Lower leg skin (tissue), 4 donors: ENCODE measurements at regions not wholly inside any gene's neighbourhood (a gene's known extent, or its start where the extent isn't known, plus 50 kb on each side); places are given as distances from the start of the nearest gene placed in this dataset.

Source experiments
- DNase-seq, 2 donors: peaks; one replicate each; pipeline ENCODE4 v3.0.0-alpha.2; 2019; ENCODE audit warnings: low spot score in 2 of 2
- H3K4me3 ChIP-seq: fragments of 200-600 bp; sonication (generic); 2 replicates; pipeline ENCODE4 v1.5.1; 2017; ENCODE audit warnings: mild to moderate bottlenecking, low read depth; ENCODE audit not compliant: poor library complexity, severe bottlenecking
- CTCF ChIP-seq, 3 donors: fragments of 450-650 bp; IDR thresholded peaks; one replicate each; pipeline ENCODE4 v1.5.1; 2016; ENCODE audit warnings: antibody characterized with exemption in 3 of 3, mild to moderate bottlenecking in 3 of 3, moderate library complexity in 2 of 3
- POLR2A ChIP-seq, 2 donors: fragments of 450-650 bp; IDR thresholded peaks; one replicate each; pipeline ENCODE4 v1.6.1; 2016 to 2017; ENCODE audit warnings: antibody characterized with exemption in 2 of 2, mild to moderate bottlenecking in 1 of 2, moderate library complexity in 1 of 2
- WGBS, 2 donors: methylation state at CpG; one replicate each; pipeline ENCODE4 v1.1.5; 2018; 5-methylcytosine and 5-hydroxymethylcytosine counted together
- intact Hi-C: fragments of 100-400 bp; cut with DNase I; formaldehyde crosslinking; loops from one replicate; pipeline ENCODE4 v1.15.0; 2023; ENCODE audit warnings: low total_unique reads

DNA sequence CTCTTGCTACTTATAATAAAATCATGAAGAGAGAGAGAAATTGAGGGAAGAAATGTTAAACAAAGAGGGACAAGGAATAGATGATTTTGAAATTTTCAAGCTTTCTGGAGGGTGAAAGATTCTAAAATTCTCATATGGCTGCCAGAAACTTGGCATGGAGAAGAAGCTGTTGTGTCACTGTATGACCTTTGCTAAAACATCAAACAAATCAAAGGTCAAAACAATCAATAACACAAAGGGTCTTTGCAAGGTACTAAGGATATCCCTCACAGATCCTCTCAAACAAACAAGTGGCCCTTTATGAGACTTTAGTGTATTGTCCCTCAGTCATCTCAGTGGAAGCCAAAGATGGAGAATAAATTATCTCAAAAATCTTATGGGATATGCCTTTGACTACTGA lies 1039.2 kb upstream of the MIR17HG start:
- intact Hi-C loops: no loop called here
- no peak overlapping the region for H3K4me3 ChIP-seq
- TF ChIP-seq CTCF (IDR thresholded peaks at IDR 0.05) (no peak), POLR2A (IDR thresholded peaks at IDR 0.05) (no peak)
- no peak for DNase-seq

- H3K4me3 ChIP-seq: no peak overlapping the region
- no peak for DNase-seq
- 81% methylated on average over 7 of the region's 7 CpGs for WGBS, 2 donors
- intact Hi-C loops: no loop called here
- no peak for TF ChIP-seq POLR2A (IDR thresholded peaks at IDR 0.05)
- TF ChIP-seq CTCF (IDR thresholded peaks at IDR 0.05): no peak
Measured at GRCh38 chr13:90311929-90312328, 1035.6 kb upstream of the MIR17HG start.

DNA sequence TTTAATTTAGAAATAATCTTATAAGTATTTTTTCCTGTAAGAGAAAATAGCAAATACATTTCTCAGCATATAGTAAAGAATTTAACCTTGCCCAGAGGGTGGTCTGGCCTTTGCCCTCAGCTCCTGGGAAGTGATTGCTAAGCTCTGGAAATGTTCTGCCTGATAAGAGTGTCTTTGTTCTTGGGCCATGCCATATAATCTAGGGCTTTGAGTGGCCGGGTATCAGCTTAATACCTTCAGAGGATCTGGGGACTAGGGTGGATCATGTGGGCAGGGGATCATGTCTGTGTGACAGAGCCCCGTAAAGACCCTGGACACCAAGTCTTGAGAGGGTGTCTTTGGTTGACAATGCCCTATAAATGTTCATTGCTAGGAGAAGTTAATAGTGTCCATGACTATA lies 1032.4 kb upstream of the MIR17HG start:
- WGBS, 2 donors: 69 to 80% methylated on average over 2 of the region's 2 CpGs
- H3K4me3 ChIP-seq: no peak overlapping the region
- intact Hi-C loops: no loop called here
- DNase-seq: no peak
- TF ChIP-seq POLR2A (IDR thresholded peaks at IDR 0.05) (no peak), CTCF (IDR thresholded peaks at IDR 0.05) (no peak)

DNA sequence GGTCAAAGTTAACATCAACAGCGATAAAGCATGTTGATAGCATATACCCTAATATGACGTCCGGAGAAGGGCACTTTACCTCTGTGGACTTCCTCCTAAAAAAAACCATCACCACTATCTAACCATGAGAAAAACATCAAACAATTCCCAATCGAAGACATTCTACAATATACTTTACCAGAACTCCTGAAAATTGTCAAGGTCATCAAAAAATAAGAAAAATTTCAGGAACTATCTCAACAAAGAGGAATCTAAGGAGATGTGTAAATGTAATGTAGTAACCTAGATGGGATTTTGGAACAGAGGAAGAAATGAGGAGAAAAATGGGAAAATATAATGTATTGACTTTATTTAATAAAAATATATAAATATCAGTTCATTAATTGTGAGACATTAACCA lies 1026.8 kb upstream of the MIR17HG start:
- H3K4me3 ChIP-seq: no peak overlapping the region
- no peak for TF ChIP-seq POLR2A (IDR thresholded peaks at IDR 0.05)
- no peak for TF ChIP-seq CTCF (IDR thresholded peaks at IDR 0.05)
- WGBS, 2 donors: 85 to 90% methylated on average over 4 of the region's 4 CpGs
- intact Hi-C loops: no loop called here
- no peak for DNase-seq

DNA sequence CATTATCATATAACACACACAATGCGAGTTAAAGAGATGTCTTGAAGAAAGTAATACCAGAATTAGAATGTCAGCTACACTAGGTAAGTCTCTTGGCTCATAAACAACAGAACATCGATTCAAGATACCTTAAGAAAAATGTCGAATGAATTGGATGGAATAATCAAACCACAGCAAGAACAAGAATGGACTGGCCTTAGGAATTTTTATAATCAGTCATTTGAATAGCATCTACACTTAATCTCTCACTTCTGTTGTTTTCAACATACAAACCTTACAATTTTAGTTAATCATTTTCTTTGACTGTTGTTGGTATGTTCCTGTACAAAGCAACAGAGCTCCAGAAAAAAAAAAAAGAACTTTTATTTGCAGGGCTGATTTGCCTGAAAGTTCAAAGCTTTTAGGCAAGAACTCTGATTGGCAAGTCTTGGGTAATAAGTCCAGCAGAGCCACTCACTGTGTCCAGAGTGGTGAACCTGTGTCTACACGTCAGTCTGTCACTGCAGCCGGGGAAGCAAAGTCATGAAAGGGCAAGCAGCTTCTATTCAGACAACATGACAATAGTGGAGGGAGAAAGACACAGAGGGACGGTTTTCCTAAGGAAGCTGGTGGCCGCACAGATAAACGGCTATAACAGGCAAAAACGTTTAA lies 1026.1 kb upstream of the MIR17HG start:
- intact Hi-C loops: no loop called here
- no peak overlapping the region for H3K4me3 ChIP-seq
- WGBS, 2 donors: 63 to 66% methylated on average over 9 of the region's 9 CpGs
- DNase-seq: no peak
- TF ChIP-seq POLR2A (IDR thresholded peaks at IDR 0.05): no peak
- TF ChIP-seq CTCF (IDR thresholded peaks at IDR 0.05): no peak

- WGBS, 2 donors: 55 to 61% methylated on average over 1 of the region's 1 CpG
- H3K4me3 ChIP-seq: no peak overlapping the region
- TF ChIP-seq POLR2A (IDR thresholded peaks at IDR 0.05) (no peak), CTCF (IDR thresholded peaks at IDR 0.05) (no peak)
- DNase-seq: no peak
- intact Hi-C loops: no loop called here
Measured at GRCh38 chr13:90329641-90330040, 1017.8 kb upstream of the MIR17HG start.
